Omental fat pad (tissue), 3 donors: ENCODE measurements at regions not wholly inside any gene's neighbourhood (a gene's known extent, or its start where the extent isn't known, plus 50 kb on each side); places are given as distances from the start of the nearest gene placed in this dataset.

Experiments used
- ATAC-seq: fragments of 150-250 bp; one replicate; pipeline ENCODE4 v1.9.1; 2016; ENCODE audit warnings: mild to moderate bottlenecking, moderate library complexity; ENCODE audit not compliant: low FRiP score
- DNase-seq: peaks from one replicate; pipeline ENCODE4 v3.0.0-alpha.2; 2019; ENCODE audit warnings: low spot score
- CTCF ChIP-seq, 3 donors: fragments of 450-650 bp; IDR thresholded peaks; one replicate each; pipeline ENCODE4 v1.5.1; 2016 to 2017; ENCODE audit warnings: antibody characterized with exemption in 3 of 3, mild to moderate bottlenecking in 3 of 3, moderate library complexity in 2 of 3

GRCh38 chr18:39618265-39619003, 2052.8 kb upstream of the CELF4 start:
- ATAC-seq, result no peak
- TF ChIP-seq CTCF (IDR thresholded peaks at IDR 0.05), result no peak
- no peak for DNase-seq

GRCh38 chr18:39611381-39612100, 2045.9 kb upstream of the CELF4 start:
- DNase-seq (no peak), ATAC-seq (no peak)
- no peak for TF ChIP-seq CTCF (IDR thresholded peaks at IDR 0.05)

GRCh38 chr18:39607034-39607433, 2041.4 kb upstream of the CELF4 start:
- DNase-seq, result no peak
- no peak for TF ChIP-seq CTCF (IDR thresholded peaks at IDR 0.05)
- no peak for ATAC-seq

GRCh38 chr18:39604836-39605235, 2039.2 kb upstream of the CELF4 start:
- DNase-seq (no peak), ATAC-seq (no peak)
- no peak for TF ChIP-seq CTCF (IDR thresholded peaks at IDR 0.05)

GRCh38 chr18:39602131-39602530, 2036.5 kb upstream of the CELF4 start:
- TF ChIP-seq CTCF (IDR thresholded peaks at IDR 0.05), result no peak

GRCh38 chr18:39600894-39601293, 2035.3 kb upstream of the CELF4 start:
- ATAC-seq, result no peak
- no peak for DNase-seq
- TF ChIP-seq CTCF (IDR thresholded peaks at IDR 0.05), result no peak

More at GRCh38 chr18:39602131-39602530, 2036.5 kb upstream of the CELF4 start:
- ATAC-seq (no peak), DNase-seq (no peak)

- TF ChIP-seq CTCF (IDR thresholded peaks at IDR 0.05), result no peak
- ATAC-seq (no peak), DNase-seq (no peak)
Observed at GRCh38 chr18:39599251-39599650, 2033.7 kb upstream of the CELF4 start.
